ENCODE measurements at regions not wholly inside any gene's neighbourhood (a gene's known extent, or its start where the extent isn't known, plus 50 kb on each side); places are given as distances from the start of the nearest gene placed in this dataset.

DNA sequence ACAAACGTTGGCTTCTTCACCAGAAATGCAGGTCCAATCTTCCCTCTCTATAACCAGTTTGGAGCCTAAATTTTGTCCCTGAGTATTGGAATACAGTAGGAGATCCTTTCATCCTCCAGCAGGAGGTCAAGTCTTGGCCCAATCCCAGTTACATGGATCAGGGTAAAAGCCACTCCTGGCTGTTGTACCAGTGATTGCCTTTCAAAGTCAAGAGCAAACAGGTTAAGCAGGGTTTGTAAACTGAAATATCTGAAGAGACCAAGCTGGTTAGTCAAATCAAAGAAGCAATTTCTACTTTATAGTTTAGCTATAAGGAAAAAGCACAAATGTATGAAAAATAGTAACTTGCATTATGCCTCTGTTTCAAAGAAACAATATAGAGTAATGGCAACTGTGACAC, 329.4 kb downstream of the NAF1 start:
- TF ChIP-seq POLR2AphosphoS5 (IDR thresholded peaks at IDR 0.05) (no peak), CTCF (IDR thresholded peaks at IDR 0.05) (no peak)
